ENCODE measurements at regions not wholly inside any gene's neighbourhood (a gene's known extent, or its start where the extent isn't known, plus 50 kb on each side); places are given as distances from the start of the nearest gene placed in this dataset.

- Histone ChIP-seq H3K27me3 (ENCODE audit: control insufficient read depth, insufficient read depth, low read length, poor library complexity, severe bottlenecking) (peaks cover 4% of the 10 kb centered on the region), H3K9me3 (ENCODE audit: control insufficient read depth, low read length) (no peaks in the 10 kb centered on the region), H3K36me3 (ENCODE audit: control insufficient read depth, insufficient read depth, low read length) (no peaks in the 10 kb centered on the region), H3K4me1 (ENCODE audit: control insufficient read depth, insufficient read depth, low read length) (peaks cover 4% of the 10 kb centered on the region), H3K4me3 (ENCODE audit: insufficient read depth, low read depth, low read length) (no peak overlapping the region), H3K27ac (ENCODE audit: insufficient read depth, low read depth, low read length, poor library complexity, severe bottlenecking) (no peak overlapping the region)
- WGBS, 2 experiments: 95 to 97% methylated on average over 2 of the region's 2 CpGs
Observed at GRCh38 chr17:36825113-36825512, 112.2 kb upstream of the LHX1 start.

- Histone ChIP-seq H3K9me3 (ENCODE audit: control insufficient read depth, low read length) (no peaks in the 10 kb centered on the region), H3K4me3 (ENCODE audit: insufficient read depth, low read depth, low read length) (no peak overlapping the region), H3K27me3 (ENCODE audit: control insufficient read depth, insufficient read depth, low read length, poor library complexity, severe bottlenecking) (peaks cover 4% of the 10 kb centered on the region), H3K4me1 (ENCODE audit: control insufficient read depth, insufficient read depth, low read length) (peaks cover 4% of the 10 kb centered on the region), H3K27ac (ENCODE audit: insufficient read depth, low read depth, low read length, poor library complexity, severe bottlenecking) (no peak overlapping the region), H3K36me3 (ENCODE audit: control insufficient read depth, insufficient read depth, low read length) (no peaks in the 10 kb centered on the region)
- WGBS, 2 experiments: 86% methylated on average over 8 of the region's 8 CpGs
Observed at GRCh38 chr17:36825521-36825920, 111.8 kb upstream of the LHX1 start.

- no peak overlapping the region for H3K27ac ChIP-seq (ENCODE audit: insufficient read depth, low read depth, low read length, poor library complexity, severe bottlenecking)
- WGBS, 2 experiments: 76 to 81% methylated on average over 9 of the region's 9 CpGs
- peaks cover 4% of the 10 kb centered on the region for H3K27me3 ChIP-seq (ENCODE audit: control insufficient read depth, insufficient read depth, low read length, poor library complexity, severe bottlenecking)
- H3K4me1 ChIP-seq (ENCODE audit: control insufficient read depth, insufficient read depth, low read length): peaks cover 4% of the 10 kb centered on the region
- H3K4me3 ChIP-seq (ENCODE audit: insufficient read depth, low read depth, low read length): no peak overlapping the region
- no peaks in the 10 kb centered on the region for H3K36me3 ChIP-seq (ENCODE audit: control insufficient read depth, insufficient read depth, low read length)
- H3K9me3 ChIP-seq (ENCODE audit: control insufficient read depth, low read length): no peaks in the 10 kb centered on the region
Observed at GRCh38 chr17:36825951-36826350, 111.3 kb upstream of the LHX1 start.

- Histone ChIP-seq H3K4me3 (ENCODE audit: insufficient read depth, low read depth, low read length) (no peak overlapping the region), H3K9me3 (ENCODE audit: control insufficient read depth, low read length) (no peaks in the 10 kb centered on the region), H3K4me1 (ENCODE audit: control insufficient read depth, insufficient read depth, low read length) (peaks cover 4% of the 10 kb centered on the region), H3K36me3 (ENCODE audit: control insufficient read depth, insufficient read depth, low read length) (no peaks in the 10 kb centered on the region), H3K27ac (ENCODE audit: insufficient read depth, low read depth, low read length, poor library complexity, severe bottlenecking) (no peak overlapping the region), H3K27me3 (ENCODE audit: control insufficient read depth, insufficient read depth, low read length, poor library complexity, severe bottlenecking) (peaks cover 4% of the 10 kb centered on the region)
- 78 to 79% methylated on average over 10 of the region's 10 CpGs for WGBS, 2 experiments
Observed at GRCh38 chr17:36827081-36827480, 110.2 kb upstream of the LHX1 start.

- H3K36me3 ChIP-seq (ENCODE audit: control insufficient read depth, insufficient read depth, low read length): no peaks in the 10 kb centered on the region
- no peaks in the 10 kb centered on the region for H3K9me3 ChIP-seq (ENCODE audit: control insufficient read depth, low read length)
- no peak overlapping the region for H3K27ac ChIP-seq (ENCODE audit: insufficient read depth, low read depth, low read length, poor library complexity, severe bottlenecking)
- H3K27me3 ChIP-seq (ENCODE audit: control insufficient read depth, insufficient read depth, low read length, poor library complexity, severe bottlenecking): peaks cover 2% of the 10 kb centered on the region
- H3K4me1 ChIP-seq (ENCODE audit: control insufficient read depth, insufficient read depth, low read length): peaks cover 4% of the 10 kb centered on the region
- no peak overlapping the region for H3K4me3 ChIP-seq (ENCODE audit: insufficient read depth, low read depth, low read length)
- WGBS, 2 experiments: 90 to 93% methylated on average over 5 of the region's 5 CpGs
Observed at GRCh38 chr17:36829676-36830075, 107.6 kb upstream of the LHX1 start.

GRCh38 chr17:36833279-36833678 is 104.0 kb upstream of the LHX1 start:
- Histone ChIP-seq H3K4me1 (ENCODE audit: control insufficient read depth, insufficient read depth, low read length) (peaks cover 9% of the 10 kb centered on the region), H3K27ac (ENCODE audit: insufficient read depth, low read depth, low read length, poor library complexity, severe bottlenecking) (no peak overlapping the region), H3K36me3 (ENCODE audit: control insufficient read depth, insufficient read depth, low read length) (no peaks in the 10 kb centered on the region), H3K27me3 (ENCODE audit: control insufficient read depth, insufficient read depth, low read length, poor library complexity, severe bottlenecking) (no peaks in the 10 kb centered on the region), H3K9me3 (ENCODE audit: control insufficient read depth, low read length) (no peaks in the 10 kb centered on the region), H3K4me3 (ENCODE audit: insufficient read depth, low read depth, low read length) (no peak overlapping the region)
- 94 to 100% methylated on average over 1 of the region's 1 CpG for WGBS, 2 experiments

GRCh38 chr17:36835036-36835435 is 102.2 kb upstream of the LHX1 start:
- no peaks in the 10 kb centered on the region for H3K27me3 ChIP-seq (ENCODE audit: control insufficient read depth, insufficient read depth, low read length, poor library complexity, severe bottlenecking)
- H3K27ac ChIP-seq (ENCODE audit: insufficient read depth, low read depth, low read length, poor library complexity, severe bottlenecking): no peak overlapping the region
- H3K36me3 ChIP-seq (ENCODE audit: control insufficient read depth, insufficient read depth, low read length): no peaks in the 10 kb centered on the region
- H3K9me3 ChIP-seq (ENCODE audit: control insufficient read depth, low read length): no peaks in the 10 kb centered on the region
- H3K4me1 ChIP-seq (ENCODE audit: control insufficient read depth, insufficient read depth, low read length): peaks cover 9% of the 10 kb centered on the region
- H3K4me3 ChIP-seq (ENCODE audit: insufficient read depth, low read depth, low read length): no peak overlapping the region
- WGBS, 2 experiments: 83 to 84% methylated on average over 4 of the region's 4 CpGs

- Histone ChIP-seq H3K4me1 (ENCODE audit: control insufficient read depth, insufficient read depth, low read length) (peaks cover 9% of the 10 kb centered on the region), H3K9me3 (ENCODE audit: control insufficient read depth, low read length) (no peaks in the 10 kb centered on the region), H3K27me3 (ENCODE audit: control insufficient read depth, insufficient read depth, low read length, poor library complexity, severe bottlenecking) (no peaks in the 10 kb centered on the region), H3K4me3 (ENCODE audit: insufficient read depth, low read depth, low read length) (no peak overlapping the region), H3K36me3 (ENCODE audit: control insufficient read depth, insufficient read depth, low read length) (no peaks in the 10 kb centered on the region), H3K27ac (ENCODE audit: insufficient read depth, low read depth, low read length, poor library complexity, severe bottlenecking) (no peak overlapping the region)
- 41% methylated on average over 12 to 14 of the region's 14 CpGs for WGBS, 2 experiments
Observed at GRCh38 chr17:36837195-36837938, 99.9 kb upstream of the LHX1 start.

GRCh38 chr17:36837939-36838272 is 99.4 kb upstream of the LHX1 start:
- no peaks in the 10 kb centered on the region for H3K27me3 ChIP-seq (ENCODE audit: control insufficient read depth, insufficient read depth, low read length, poor library complexity, severe bottlenecking)
- H3K36me3 ChIP-seq (ENCODE audit: control insufficient read depth, insufficient read depth, low read length): no peaks in the 10 kb centered on the region
- H3K4me1 ChIP-seq (ENCODE audit: control insufficient read depth, insufficient read depth, low read length): peaks cover 9% of the 10 kb centered on the region
- H3K9me3 ChIP-seq (ENCODE audit: control insufficient read depth, low read length): no peaks in the 10 kb centered on the region
- WGBS, 2 experiments: 60 to 65% methylated on average over 3 of the region's 3 CpGs
- H3K4me3 ChIP-seq (ENCODE audit: insufficient read depth, low read depth, low read length): no peak overlapping the region
- no peak overlapping the region for H3K27ac ChIP-seq (ENCODE audit: insufficient read depth, low read depth, low read length, poor library complexity, severe bottlenecking)

- WGBS, 2 experiments: 77 to 82% methylated on average over 5 of the region's 5 CpGs
- H3K27me3 ChIP-seq (ENCODE audit: control insufficient read depth, insufficient read depth, low read length, poor library complexity, severe bottlenecking): no peaks in the 10 kb centered on the region
- no peak overlapping the region for H3K27ac ChIP-seq (ENCODE audit: insufficient read depth, low read depth, low read length, poor library complexity, severe bottlenecking)
- H3K4me1 ChIP-seq (ENCODE audit: control insufficient read depth, insufficient read depth, low read length): peaks cover 9% of the 10 kb centered on the region
- no peak overlapping the region for H3K4me3 ChIP-seq (ENCODE audit: insufficient read depth, low read depth, low read length)
- H3K9me3 ChIP-seq (ENCODE audit: control insufficient read depth, low read length): no peaks in the 10 kb centered on the region
- no peaks in the 10 kb centered on the region for H3K36me3 ChIP-seq (ENCODE audit: control insufficient read depth, insufficient read depth, low read length)
Observed at GRCh38 chr17:36839256-36839655, 98.0 kb upstream of the LHX1 start.

GRCh38 chr17:36840796-36841195 is 96.5 kb upstream of the LHX1 start:
- Histone ChIP-seq H3K36me3 (ENCODE audit: control insufficient read depth, insufficient read depth, low read length) (no peaks in the 10 kb centered on the region), H3K4me3 (ENCODE audit: insufficient read depth, low read depth, low read length) (no peak overlapping the region), H3K27ac (ENCODE audit: insufficient read depth, low read depth, low read length, poor library complexity, severe bottlenecking) (no peak overlapping the region), H3K9me3 (ENCODE audit: control insufficient read depth, low read length) (no peaks in the 10 kb centered on the region), H3K27me3 (ENCODE audit: control insufficient read depth, insufficient read depth, low read length, poor library complexity, severe bottlenecking) (no peaks in the 10 kb centered on the region), H3K4me1 (ENCODE audit: control insufficient read depth, insufficient read depth, low read length) (peaks cover 9% of the 10 kb centered on the region)
- 96 to 98% methylated on average over 1 of the region's 1 CpG for WGBS, 2 experiments

Measured in ectodermal cell (in vitro differentiated cells).